ENCODE measurements at regions not wholly inside any gene's neighbourhood (a gene's known extent, or its start where the extent isn't known, plus 50 kb on each side); places are given as distances from the start of the nearest gene placed in this dataset.

GRCh38 chr6:9007027-9007426, 571.7 kb upstream of the SLC35B3 start:
- Histone ChIP-seq H3K9me3 (replicated peaks; ENCODE audit: control insufficient read depth, insufficient read depth, low read length) (no peaks in the 10 kb centered on the region), H3K4me1 (ENCODE audit: control insufficient read depth, extremely low read depth, insufficient read depth, low read length) (no peaks in the 10 kb centered on the region), H3K27me3 (ENCODE audit: control insufficient read depth in 2 of 2, insufficient read depth in 2 of 2, low read length in 2 of 2) (no peaks in the 10 kb centered on the region), H3K36me3 (ENCODE audit: control insufficient read depth in 2 of 2, extremely low read depth in 1 of 2, insufficient read depth in 2 of 2, low read length in 2 of 2) (no peaks in the 10 kb centered on the region), H4K20me1 (replicated peaks; ENCODE audit: control insufficient read depth, extremely low read depth, insufficient read depth, low read length) (no peaks in the 10 kb centered on the region), H3K9me1 (replicated peaks; ENCODE audit: control insufficient read depth, extremely low read depth, insufficient read depth, low read length) (no peaks in the 10 kb centered on the region), H3K4me2 (ENCODE audit: insufficient read depth, low read length) (no peak overlapping the region), H3K79me2 (ENCODE audit: control insufficient read depth, insufficient read depth, low read length) (no peaks in the 10 kb centered on the region), H2AFZ (ENCODE audit: low read depth, low read length) (no peak overlapping the region), H3K4me3 (replicated peaks in 1 of 3; ENCODE audit: insufficient read depth in 1 of 3, low read depth in 1 of 3, low read length in 3 of 3) (no peak overlapping the region), H3K9ac (replicated peaks; ENCODE audit: extremely low read depth, insufficient read depth, low read length) (no peak overlapping the region), H3K27ac (ENCODE audit: insufficient read depth, low read depth, low read length) (no peak overlapping the region)
- FAIRE-seq = no peak
- TF ChIP-seq JUN (IDR thresholded peaks at IDR 0.05; ENCODE audit: borderline replicate concordance, insufficient read depth, insufficient read length, low read depth) = no peak
- BruUV-seq (replicated peaks) = no TSS peak
- intact Hi-C loops (cut with micrococcal nuclease) = no loop called here
- dilution Hi-C loops (cut with MboI; ENCODE audit: extremely low pct_ligation_motif_present, low sequenced_read_pairs) = no loop called here
- ChIA-PET POLR2A (no interaction called here), CTCF (no interaction called here)
- no peak for DNase-seq (ENCODE audit: low read depth, low spot score)

- TF ChIP-seq POLR2A (IDR thresholded peaks at IDR 0.05; ENCODE audit: low read depth, low read length) (no peak), JUN (IDR thresholded peaks at IDR 0.05; ENCODE audit: borderline replicate concordance, insufficient read depth, insufficient read length, low read depth) (no peak), EZH2 (IDR thresholded peaks at IDR 0.05; ENCODE audit: borderline replicate concordance, low read depth, low read length, severe bottlenecking) (no peak), MAX (IDR thresholded peaks at IDR 0.05; ENCODE audit: insufficient read depth, insufficient read length) (no peak), POLR2AphosphoS5 (IDR thresholded peaks at IDR 0.05; ENCODE audit: insufficient read depth, low read depth, low read length) (no peak), MYC (IDR thresholded peaks at IDR 0.05; ENCODE audit: low read depth, low read length) (no peak), CTCF (IDR thresholded peaks at IDR 0.05; ENCODE audit: extremely low read depth in 1 of 2, insufficient read depth in 1 of 2, low read depth in 1 of 2, low read length in 2 of 2) (no peak), GATA2 (IDR thresholded peaks at IDR 0.05; ENCODE audit: insufficient read depth, insufficient read length, low read depth, low read length) (no peak), FOS (IDR thresholded peaks at IDR 0.05; ENCODE audit: borderline replicate concordance, insufficient read depth, low read length) (no peak)
- intact Hi-C loops (cut with micrococcal nuclease) = no loop called here
- DNase-seq (ENCODE audit: low read depth, low spot score) (no peak), FAIRE-seq (no peak)
- Histone ChIP-seq H3K27ac (ENCODE audit: insufficient read depth, low read depth, low read length) (no peak overlapping the region), H3K4me2 (ENCODE audit: insufficient read depth, low read length) (no peak overlapping the region), H3K27me3 (ENCODE audit: control insufficient read depth in 2 of 2, insufficient read depth in 2 of 2, low read length in 2 of 2) (no peaks in the 10 kb centered on the region), H3K79me2 (ENCODE audit: control insufficient read depth, insufficient read depth, low read length) (no peaks in the 10 kb centered on the region), H3K36me3 (ENCODE audit: control insufficient read depth in 2 of 2, extremely low read depth in 1 of 2, insufficient read depth in 2 of 2, low read length in 2 of 2) (no peaks in the 10 kb centered on the region), H3K9ac (replicated peaks; ENCODE audit: extremely low read depth, insufficient read depth, low read length) (no peak overlapping the region), H3K9me3 (replicated peaks; ENCODE audit: control insufficient read depth, insufficient read depth, low read length) (no peaks in the 10 kb centered on the region), H3K9me1 (replicated peaks; ENCODE audit: control insufficient read depth, extremely low read depth, insufficient read depth, low read length) (no peaks in the 10 kb centered on the region), H4K20me1 (replicated peaks; ENCODE audit: control insufficient read depth, extremely low read depth, insufficient read depth, low read length) (no peaks in the 10 kb centered on the region), H3K4me3 (replicated peaks in 1 of 3; ENCODE audit: insufficient read depth in 1 of 3, low read depth in 1 of 3, low read length in 3 of 3) (no peak overlapping the region), H3K4me1 (ENCODE audit: control insufficient read depth, extremely low read depth, insufficient read depth, low read length) (no peaks in the 10 kb centered on the region), H2AFZ (ENCODE audit: low read depth, low read length) (no peak overlapping the region)
- POLR2A ChIA-PET = no interaction called here
- CTCF ChIA-PET = no interaction called here
- dilution Hi-C loops (cut with MboI; ENCODE audit: extremely low pct_ligation_motif_present, low sequenced_read_pairs) = no loop called here
- no TSS peak for BruUV-seq (replicated peaks)
Measured at GRCh38 chr6:9002833-9003232, 567.5 kb upstream of the SLC35B3 start.
